ENCODE measurements at regions not wholly inside any gene's neighbourhood (a gene's known extent, or its start where the extent isn't known, plus 50 kb on each side); places are given as distances from the start of the nearest gene placed in this dataset.
"Not testable (repeated sequence)": the region's sequence is repeated elsewhere in the genome, so short reads cannot be mapped to it uniquely, and the experiment has no call there.

DNA sequence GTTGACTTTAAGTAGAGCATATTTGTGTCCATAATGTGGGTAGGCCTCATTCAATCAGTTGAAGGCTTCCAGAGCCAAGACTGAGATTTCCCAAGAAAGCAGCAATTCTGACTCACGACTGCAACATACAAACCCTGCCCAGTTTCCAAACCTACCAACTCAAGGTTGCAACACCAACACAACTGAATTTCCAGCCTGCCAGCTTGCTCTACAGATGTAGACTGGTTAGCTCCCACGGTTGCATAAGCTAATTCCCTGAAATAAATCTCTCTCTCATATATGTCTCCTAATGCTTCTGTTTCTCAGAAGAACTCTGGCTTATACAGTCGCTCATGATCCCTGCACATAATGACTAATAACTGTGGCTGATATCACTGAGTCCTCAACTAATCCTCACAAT lies 113.6 kb downstream of the OR4C45 start:
- H2BK20ac ChIP-seq (ENCODE audit: low read depth, low read length, poor library complexity, severe bottlenecking); H3K27ac ChIP-seq (ENCODE audit: insufficient read length, low read depth, low read length); H3K23me2 ChIP-seq (ENCODE audit: insufficient read length, low read depth, low read length, poor library complexity, severe bottlenecking); H2BK15ac ChIP-seq (ENCODE audit: low read depth, low read length); H3K4me2 ChIP-seq (ENCODE audit: insufficient read depth, insufficient read length, low read length); H4K5ac ChIP-seq (ENCODE audit: insufficient read length, low read depth, low read length); H3K4me1 ChIP-seq (ENCODE audit: insufficient read depth, low read length); H3K79me1 ChIP-seq (ENCODE audit: insufficient read depth, low read depth, low read length, poor library complexity, severe bottlenecking); H3T11ph ChIP-seq (ENCODE audit: low read length); H4K91ac ChIP-seq (ENCODE audit: insufficient read length, low read depth, low read length); H3K23ac ChIP-seq (ENCODE audit: insufficient read length, low read depth, low read length); H2BK12ac ChIP-seq (ENCODE audit: insufficient read length, low read depth, low read length); H3K27me3 ChIP-seq (ENCODE audit: insufficient read depth, low read length); H2AFZ ChIP-seq (ENCODE audit: low read length); H4K20me1 ChIP-seq (ENCODE audit: control insufficient read depth, insufficient read depth, insufficient read length); H3K4me3 Mint-ChIP-seq; H3K14ac ChIP-seq (ENCODE audit: insufficient read depth, low read length); H4K8ac ChIP-seq (replicated peaks; ENCODE audit: insufficient read length, low read depth, low read length); H2AK5ac ChIP-seq (ENCODE audit: insufficient read length, low read length); H2BK5ac ChIP-seq (ENCODE audit: insufficient read length, low read length); H3K27me3 Mint-ChIP-seq (ENCODE audit: low read depth); DNase-seq; H2BK120ac ChIP-seq (ENCODE audit: low read depth, low read length, poor library complexity, severe bottlenecking); H3K79me2 ChIP-seq (ENCODE audit: insufficient read depth, low read length); H3K4ac ChIP-seq (ENCODE audit: low read depth, low read length); H3K18ac ChIP-seq (ENCODE audit: insufficient read length, low read depth, low read length); H3K27ac Mint-ChIP-seq; H3K4me1 Mint-ChIP-seq; H3K56ac ChIP-seq (ENCODE audit: insufficient read length, low read depth, low read length); H3K9ac ChIP-seq (ENCODE audit: extremely low read depth, insufficient read length, low read length): not testable (repeated sequence)
- WGBS (ENCODE audit: extremely low coverage, insufficient read length, low lambda C conversion rate): no CpG with 5 or more reads among the region's 3 CpGs
- Mint-ChIP-seq H3K36me3 (ENCODE audit: insufficient read depth in 1 of 3, low read depth in 3 of 3) (peaks cover 5 to 34% (median 11%) of the 10 kb centered on the region in 3 experiments; a peak in 6 of 7 replicates), H3K9me3 (peaks cover 92 to 94% of the 10 kb centered on the region in 2 experiments)
- peaks cover 73% of the 10 kb centered on the region for H3K9me3 ChIP-seq (ENCODE audit: control insufficient read depth, low read depth, low read length)

DNA sequence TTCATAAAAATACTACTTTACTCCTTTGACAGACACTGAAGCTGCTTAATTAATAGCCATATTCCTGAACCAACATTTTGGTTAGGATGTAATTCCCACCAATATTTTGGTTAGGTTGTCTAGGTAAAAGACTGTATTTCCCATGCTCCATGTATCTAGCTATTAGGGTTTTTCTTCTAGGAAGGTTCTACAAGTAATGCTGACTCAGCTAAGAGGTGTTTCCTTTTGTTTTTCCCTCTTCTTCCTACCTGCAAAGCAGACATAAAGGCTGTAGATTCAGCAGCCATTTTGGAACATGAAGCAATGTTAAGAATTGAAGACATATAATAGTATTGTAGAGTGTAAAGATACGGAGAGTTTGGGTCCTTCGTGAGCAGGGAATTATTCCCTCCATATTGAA lies 115.3 kb downstream of the OR4C45 start:
- H3K9me3 Mint-ChIP-seq: peaks cover 93 to 96% of the 10 kb centered on the region in 2 experiments
- peaks cover 63% of the 10 kb centered on the region for H3K9me3 ChIP-seq (ENCODE audit: control insufficient read depth, low read depth, low read length)
- no CpG with 5 or more reads among the region's 2 CpGs for WGBS (ENCODE audit: extremely low coverage, insufficient read length, low lambda C conversion rate)

More for the DNA sequence above, 115.3 kb downstream of the OR4C45 start:
- H4K5ac ChIP-seq (ENCODE audit: insufficient read length, low read depth, low read length); H2BK20ac ChIP-seq (ENCODE audit: low read depth, low read length, poor library complexity, severe bottlenecking); H3K4me3 Mint-ChIP-seq; H3K9ac ChIP-seq (ENCODE audit: extremely low read depth, insufficient read length, low read length); H2BK5ac ChIP-seq (ENCODE audit: insufficient read length, low read length); H3K4me1 Mint-ChIP-seq; H3K56ac ChIP-seq (ENCODE audit: insufficient read length, low read depth, low read length); H3K23ac ChIP-seq (ENCODE audit: insufficient read length, low read depth, low read length); H3K27me3 ChIP-seq (ENCODE audit: insufficient read depth, low read length); H3K79me2 ChIP-seq (ENCODE audit: insufficient read depth, low read length); H2BK120ac ChIP-seq (ENCODE audit: low read depth, low read length, poor library complexity, severe bottlenecking); H3K14ac ChIP-seq (ENCODE audit: insufficient read depth, low read length); DNase-seq; H2BK12ac ChIP-seq (ENCODE audit: insufficient read length, low read depth, low read length); H2BK15ac ChIP-seq (ENCODE audit: low read depth, low read length); H3K27ac Mint-ChIP-seq; H3K79me1 ChIP-seq (ENCODE audit: insufficient read depth, low read depth, low read length, poor library complexity, severe bottlenecking); H3T11ph ChIP-seq (ENCODE audit: low read length); H2AK5ac ChIP-seq (ENCODE audit: insufficient read length, low read length); H3K4me1 ChIP-seq (ENCODE audit: insufficient read depth, low read length); H2AFZ ChIP-seq (ENCODE audit: low read length); H4K20me1 ChIP-seq (ENCODE audit: control insufficient read depth, insufficient read depth, insufficient read length); H4K91ac ChIP-seq (ENCODE audit: insufficient read length, low read depth, low read length); H4K8ac ChIP-seq (replicated peaks; ENCODE audit: insufficient read length, low read depth, low read length); H3K27me3 Mint-ChIP-seq (ENCODE audit: low read depth); H3K18ac ChIP-seq (ENCODE audit: insufficient read length, low read depth, low read length); H3K27ac ChIP-seq (ENCODE audit: insufficient read length, low read depth, low read length); H3K23me2 ChIP-seq (ENCODE audit: insufficient read length, low read depth, low read length, poor library complexity, severe bottlenecking); H3K4me2 ChIP-seq (ENCODE audit: insufficient read depth, insufficient read length, low read length); H3K4ac ChIP-seq (ENCODE audit: low read depth, low read length): not testable (repeated sequence)
- peaks cover 5 to 37% (median 14%) of the 10 kb centered on the region in 3 experiments; a peak in 6 of 7 replicates for H3K36me3 Mint-ChIP-seq (ENCODE audit: insufficient read depth in 1 of 3, low read depth in 3 of 3)

All from H9 (cell line).